ENCODE measurements at regions not wholly inside any gene's neighbourhood (a gene's known extent, or its start where the extent isn't known, plus 50 kb on each side); places are given as distances from the start of the nearest gene placed in this dataset.

DNA sequence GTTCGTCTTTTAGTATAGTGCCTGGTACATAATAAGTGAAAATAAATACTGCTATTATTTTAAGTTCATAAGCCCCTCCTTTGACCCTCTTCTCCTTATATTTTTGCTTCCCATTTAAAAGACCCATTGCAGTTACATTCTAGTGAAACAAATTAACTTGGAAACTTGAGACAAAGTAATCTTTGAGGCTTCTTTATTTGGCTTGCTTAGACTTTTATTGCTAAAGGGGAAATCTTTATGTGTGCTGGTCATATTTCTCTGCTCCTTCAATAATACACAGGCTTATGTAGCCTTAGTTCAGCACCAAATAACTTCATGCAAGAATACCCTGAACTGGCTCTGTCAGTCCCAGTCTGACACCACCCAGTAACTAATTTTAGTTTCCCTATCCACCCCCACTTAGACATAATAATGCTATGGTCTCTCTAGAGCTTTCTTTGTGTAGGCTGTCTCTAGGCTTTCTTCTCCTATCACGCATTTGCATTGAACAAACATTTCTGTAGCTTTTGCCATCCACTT lies 257.8 kb downstream of the OMA1 start:
- TF ChIP-seq, protein P1, sequence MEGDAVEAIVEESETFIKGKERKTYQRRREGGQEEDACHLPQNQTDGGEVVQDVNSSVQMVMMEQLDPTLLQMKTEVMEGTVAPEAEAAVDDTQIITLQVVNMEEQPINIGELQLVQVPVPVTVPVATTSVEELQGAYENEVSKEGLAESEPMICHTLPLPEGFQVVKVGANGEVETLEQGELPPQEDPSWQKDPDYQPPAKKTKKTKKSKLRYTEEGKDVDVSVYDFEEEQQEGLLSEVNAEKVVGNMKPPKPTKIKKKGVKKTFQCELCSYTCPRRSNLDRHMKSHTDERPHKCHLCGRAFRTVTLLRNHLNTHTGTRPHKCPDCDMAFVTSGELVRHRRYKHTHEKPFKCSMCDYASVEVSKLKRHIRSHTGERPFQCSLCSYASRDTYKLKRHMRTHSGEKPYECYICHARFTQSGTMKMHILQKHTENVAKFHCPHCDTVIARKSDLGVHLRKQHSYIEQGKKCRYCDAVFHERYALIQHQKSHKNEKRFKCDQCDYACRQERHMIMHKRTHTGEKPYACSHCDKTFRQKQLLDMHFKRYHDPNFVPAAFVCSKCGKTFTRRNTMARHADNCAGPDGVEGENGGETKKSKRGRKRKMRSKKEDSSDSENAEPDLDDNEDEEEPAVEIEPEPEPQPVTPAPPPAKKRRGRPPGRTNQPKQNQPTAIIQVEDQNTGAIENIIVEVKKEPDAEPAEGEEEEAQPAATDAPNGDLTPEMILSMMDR (IDR thresholded peaks at IDR 0.05; ENCODE audit: insufficient read depth, low read length, poor library complexity, severe bottlenecking), result no peak
- no peak for TF ChIP-seq EZH2phosphoT487 (conservative IDR thresholded peaks at IDR 0.05; ENCODE audit: low read length)
